SU-DHL-6 (cell line): ENCODE measurements at regions not wholly inside any gene's neighbourhood (a gene's known extent, or its start where the extent isn't known, plus 50 kb on each side); places are given as distances from the start of the nearest gene placed in this dataset.

Experiments used
- CTCF ChIP-seq: fragments of 200-600 bp; sonication (generic); IDR thresholded peaks from one replicate; pipeline ENCODE4 v1.5.1; 2017; ENCODE audit warnings: antibody characterized with exemption, mild to moderate bottlenecking, low read length, moderate library complexity; ENCODE audit not compliant: insufficient read depth, poor library complexity, severe bottlenecking
- EZH2phosphoT487 ChIP-seq: fragments of 200-600 bp; sonication (generic), shearing (Covaris generic); conservative IDR thresholded peaks from 2 replicates; pipeline ENCODE4 v1.6.1; 2018; ENCODE audit warnings: mild to moderate bottlenecking, antibody characterized with exemption, low read length, moderate library complexity, mixed read lengths

- TF ChIP-seq CTCF (no peak), EZH2phosphoT487 (no peak)
Measured at GRCh38 chr4:44804301-44804700, 77.9 kb upstream of the GNPDA2 start.
